ENCODE measurements at regions not wholly inside any gene's neighbourhood (a gene's known extent, or its start where the extent isn't known, plus 50 kb on each side); places are given as distances from the start of the nearest gene placed in this dataset.
"Not testable (repeated sequence)": the region's sequence is repeated elsewhere in the genome, so short reads cannot be mapped to it uniquely, and the experiment has no call there.

DNA sequence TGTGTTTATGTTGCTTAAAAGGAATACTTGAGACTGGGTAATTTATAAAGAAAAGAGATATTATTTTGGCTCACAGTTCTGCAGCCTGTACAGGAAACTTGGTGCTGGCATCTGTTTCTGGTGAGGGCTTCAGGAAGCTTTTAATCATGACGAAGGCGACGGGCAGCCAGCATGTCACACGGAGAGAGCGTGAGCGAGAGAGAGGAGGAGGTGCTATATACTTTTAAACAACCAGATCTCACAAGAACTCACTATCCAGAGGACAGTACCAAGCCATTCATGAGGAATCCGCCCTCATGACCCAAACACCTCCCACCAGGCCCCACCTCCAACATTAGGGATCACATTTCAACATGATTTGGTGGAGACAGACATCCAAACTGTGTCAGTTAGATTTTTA lies 163.4 kb upstream of the TSC22D1 start:
- DNase-seq = no peak

GRCh38 chr13:44739120-44739519 lies 163.0 kb upstream of the TSC22D1 start:
- DNase-seq = no peak

DNA sequence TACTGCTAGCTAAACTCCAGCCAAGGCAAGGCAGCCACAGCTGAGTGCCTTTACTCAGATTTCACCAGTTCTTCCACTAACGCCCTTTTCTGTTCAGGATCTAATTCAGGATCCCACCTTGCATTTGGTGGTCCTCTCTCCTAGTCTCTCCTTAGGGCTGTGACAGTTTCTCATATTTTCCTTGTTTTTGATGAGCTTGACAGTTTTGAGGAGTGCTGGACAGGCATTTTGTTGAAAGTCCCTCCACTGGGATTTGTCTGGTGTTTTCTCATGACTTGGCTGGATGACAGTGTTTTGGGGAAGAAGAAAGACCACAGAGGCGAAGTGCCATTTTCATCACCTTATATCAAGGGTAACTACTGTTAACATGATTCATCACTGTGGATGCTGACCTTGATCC lies 162.3 kb upstream of the TSC22D1 start:
- no peak for DNase-seq

GRCh38 chr13:44735806-44736205 lies 159.7 kb upstream of the TSC22D1 start:
- DNase-seq = no peak

DNA sequence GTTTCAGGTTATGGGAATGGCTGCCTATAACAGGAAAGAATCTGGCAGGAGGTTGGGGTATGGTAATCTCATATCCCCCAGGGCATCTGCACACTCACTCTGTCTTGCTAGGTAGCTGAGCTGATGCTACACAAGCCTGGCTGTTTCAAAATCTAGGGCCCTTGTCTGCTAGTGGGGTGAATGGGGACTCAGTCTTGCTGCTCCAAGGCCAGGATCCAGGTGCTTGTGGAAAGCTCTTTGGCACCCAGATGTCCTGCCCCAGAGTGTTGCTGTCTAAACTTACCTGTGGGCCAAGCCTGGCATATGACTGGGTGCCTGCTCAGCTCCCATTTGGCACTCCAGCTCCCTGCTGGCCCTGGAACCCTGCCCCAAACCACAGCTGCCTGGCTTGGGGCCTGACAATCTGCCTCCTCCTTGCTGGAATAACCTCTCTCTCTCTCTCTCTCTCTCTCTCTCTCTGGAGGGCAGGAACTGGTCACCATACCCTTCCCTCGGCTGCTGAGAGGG lies 158.1 kb upstream of the TSC22D1 start:
- DNase-seq = no peak

GRCh38 chr13:44732503-44733098 lies 156.5 kb upstream of the TSC22D1 start:
- no peak for DNase-seq

DNA sequence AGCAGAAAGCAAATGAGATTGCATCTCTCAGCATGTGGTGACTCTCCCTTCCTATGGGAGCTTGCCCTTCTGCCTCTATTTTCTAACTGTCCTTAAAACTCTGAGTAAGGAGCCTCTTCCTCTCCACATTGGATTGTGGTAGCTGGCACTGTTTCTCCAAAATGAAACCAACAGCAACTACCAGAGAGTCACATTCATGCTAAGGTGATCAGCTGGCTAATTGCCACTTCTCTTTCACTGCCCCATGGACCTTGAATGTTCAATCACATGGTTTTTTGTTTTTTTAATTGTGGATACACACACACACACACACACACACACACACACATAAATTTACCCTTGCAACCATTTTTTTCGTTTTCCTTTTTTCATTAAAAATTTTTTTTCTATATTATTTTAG lies 154.7 kb upstream of the TSC22D1 start:
- DNase-seq = no peak

- no peak for DNase-seq
These were observed 154.0 kb upstream of the TSC22D1 start for GRCh38 chr13:44730099-44730498.

DNA sequence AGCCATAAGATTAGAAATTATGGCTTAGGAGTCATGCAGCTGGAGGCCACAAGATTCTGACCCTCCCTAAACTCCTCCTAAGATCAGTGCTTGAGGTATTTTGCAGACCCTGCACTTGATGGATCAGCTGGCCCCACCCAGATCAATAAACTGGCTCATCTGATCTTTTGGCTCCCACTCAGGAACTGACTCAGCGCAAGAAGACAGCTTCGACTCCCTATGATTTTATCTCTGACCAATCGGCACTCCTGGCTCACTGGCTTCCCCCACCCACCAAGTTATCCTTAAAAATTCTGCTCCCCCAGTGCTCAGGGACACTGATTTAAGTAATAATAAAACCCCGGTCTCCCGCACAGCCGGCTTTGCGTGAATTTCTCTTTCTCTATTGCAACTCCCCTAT lies 151.5 kb upstream of the TSC22D1 start:
- DNase-seq = not testable (repeated sequence)

DNA sequence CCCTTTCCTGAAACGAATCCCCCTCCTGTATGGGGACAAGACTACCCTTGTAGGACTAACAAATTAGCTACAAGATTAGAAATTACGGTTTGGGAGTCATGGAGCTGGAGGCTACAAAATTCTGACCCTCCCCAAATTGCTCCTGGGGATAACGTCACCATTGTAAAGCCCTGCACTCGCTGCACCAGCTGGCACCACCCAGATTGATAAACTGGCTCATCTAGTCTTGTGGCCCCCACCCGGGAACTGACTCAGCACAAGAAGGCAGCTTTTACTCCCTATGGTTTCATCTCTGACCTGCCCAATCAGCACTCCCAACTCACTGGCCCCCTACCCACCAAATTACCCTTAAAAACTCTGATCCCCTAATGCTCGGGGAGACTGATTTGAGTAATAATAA lies 150.6 kb upstream of the TSC22D1 start:
- no peak for DNase-seq

DNA sequence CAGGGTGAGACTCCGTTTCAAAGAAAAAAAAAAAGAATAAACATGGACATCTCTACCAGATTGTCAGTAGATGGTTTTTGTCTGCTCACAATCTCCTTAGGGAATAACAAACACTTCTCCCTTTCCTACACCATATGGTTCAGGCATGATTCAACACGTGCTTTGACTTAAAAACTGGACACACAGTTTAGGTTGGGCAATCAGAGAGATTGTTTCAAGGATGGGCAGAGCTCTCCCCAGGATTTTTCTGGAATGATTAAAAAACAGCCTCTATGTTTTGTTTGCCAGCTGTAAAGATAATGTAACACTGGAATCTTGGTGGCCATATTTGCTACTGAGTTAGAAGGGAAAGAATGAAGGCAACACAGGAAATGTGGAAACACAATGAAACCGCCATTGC lies 150.1 kb upstream of the TSC22D1 start:
- no peak for DNase-seq

DNA sequence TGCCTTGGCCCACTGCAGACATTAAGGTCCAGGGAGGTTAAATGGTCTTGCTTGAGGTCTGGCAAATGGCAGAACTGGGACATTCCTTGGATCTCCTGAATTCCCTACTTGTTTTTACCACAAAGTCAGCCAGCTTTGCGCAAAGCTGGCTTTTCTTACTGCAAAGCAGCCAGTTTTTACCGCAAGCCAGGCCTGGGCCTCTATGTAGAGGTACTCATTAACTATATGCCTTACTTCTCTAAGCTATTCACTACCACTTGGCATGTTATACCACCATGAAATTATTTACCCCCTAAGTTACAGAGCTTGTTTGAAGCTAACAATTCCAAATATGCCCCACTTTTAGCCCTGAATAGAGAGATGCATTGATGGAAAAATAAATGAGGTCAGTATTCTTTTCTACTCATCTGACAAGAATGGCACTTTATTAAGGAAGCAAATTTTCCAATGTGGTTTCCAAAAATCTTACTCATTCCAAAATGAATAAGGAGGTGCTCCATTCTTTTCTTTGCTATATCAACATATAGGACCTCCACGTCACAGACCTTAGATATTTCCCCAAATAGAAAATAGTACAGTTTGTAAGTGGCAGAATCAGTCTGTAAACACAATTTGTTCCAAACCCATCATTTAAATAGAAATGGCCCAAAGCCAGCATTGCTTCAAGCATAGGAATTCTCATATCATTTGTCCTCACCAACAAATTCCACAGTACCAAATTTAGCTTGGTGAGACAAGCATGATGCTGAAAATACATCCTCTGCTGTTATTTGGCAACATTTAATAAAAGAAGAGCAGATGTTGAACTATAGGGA lies 143.9 kb upstream of the TSC22D1 start:
- DNase-seq = no peak

DNA sequence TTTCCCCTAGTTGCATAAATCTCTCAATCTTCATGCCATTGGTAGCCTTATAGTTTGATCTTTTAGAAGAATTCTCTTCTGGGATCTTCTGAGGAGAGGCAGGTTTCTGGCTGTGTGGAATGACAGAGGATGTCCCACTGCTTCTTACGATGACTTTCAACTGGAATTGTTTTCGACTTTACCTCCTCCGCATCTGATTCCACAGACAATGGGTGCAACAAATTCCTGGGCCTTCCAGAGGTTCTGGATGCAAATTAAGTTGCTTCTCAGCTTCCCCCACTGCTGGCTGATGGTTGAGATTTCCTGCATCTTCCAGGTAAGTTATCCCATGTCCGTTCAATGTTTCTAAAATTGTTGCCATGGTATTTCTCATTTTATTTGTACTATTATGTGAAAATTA lies 142.3 kb upstream of the TSC22D1 start:
- DNase-seq = no peak

- DNase-seq = no peak
These were observed 139.4 kb upstream of the TSC22D1 start for GRCh38 chr13:44715287-44716230.

DNA sequence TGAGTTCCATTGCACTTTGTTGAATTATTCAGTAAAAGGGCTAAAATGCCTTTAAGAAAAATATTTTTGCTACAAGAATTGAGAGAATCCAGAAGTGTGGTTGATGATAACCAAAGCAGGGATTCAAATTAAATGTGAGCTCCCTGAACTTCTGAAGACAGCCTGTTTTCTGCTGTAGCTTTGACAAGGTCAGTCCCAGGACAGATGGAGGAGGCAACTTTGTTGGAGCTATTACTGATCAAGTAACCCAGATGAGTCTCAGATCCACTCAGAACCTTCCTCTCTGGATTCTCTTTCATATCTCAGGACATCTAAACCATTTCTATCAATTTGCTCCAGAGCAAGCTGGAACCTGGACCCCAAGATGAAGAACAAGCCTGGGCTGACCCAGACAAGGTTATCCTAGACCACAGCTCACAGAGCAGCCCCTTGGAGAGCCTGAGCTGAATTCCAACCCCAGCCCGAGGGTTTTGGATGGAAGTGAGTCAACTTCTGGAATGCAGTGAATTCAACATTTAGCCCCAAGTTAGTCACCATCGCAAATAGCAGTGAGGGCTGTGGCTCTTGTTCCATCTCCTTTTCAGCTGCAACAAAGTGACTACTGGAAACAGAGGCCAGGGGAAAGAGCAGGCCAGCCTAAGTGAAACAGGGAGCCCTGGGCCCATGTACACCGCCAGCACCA lies 137.8 kb upstream of the TSC22D1 start:
- DNase-seq = no peak

- DNase-seq = no peak
These were observed 135.6 kb upstream of the TSC22D1 start for GRCh38 chr13:44711706-44712105.

GRCh38 chr13:44710576-44710975 lies 134.4 kb upstream of the TSC22D1 start:
- DNase-seq = no peak

DNA sequence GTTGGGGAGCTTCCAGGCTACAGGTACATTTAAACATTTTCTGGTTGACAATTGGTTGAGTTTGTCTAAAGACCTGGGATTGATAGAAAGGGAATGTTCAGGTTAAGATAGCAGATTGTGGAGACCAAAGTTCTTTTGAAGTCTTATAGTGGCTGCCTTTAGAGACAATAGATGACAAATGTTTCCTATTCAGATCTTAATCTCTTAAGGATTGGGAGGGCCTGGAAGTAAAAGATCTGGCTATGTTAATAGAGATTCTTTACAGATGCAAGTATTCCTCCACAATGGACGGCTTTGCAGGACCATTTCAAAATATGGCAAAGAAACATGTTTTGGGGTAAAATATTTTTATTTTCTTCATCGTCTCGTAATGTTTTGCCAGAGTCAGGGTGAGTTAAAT lies 128.7 kb upstream of the TSC22D1 start:
- DNase-seq = not testable (repeated sequence)

GRCh38 chr13:44703371-44703770 lies 127.2 kb upstream of the TSC22D1 start:
- DNase-seq = no peak

DNA sequence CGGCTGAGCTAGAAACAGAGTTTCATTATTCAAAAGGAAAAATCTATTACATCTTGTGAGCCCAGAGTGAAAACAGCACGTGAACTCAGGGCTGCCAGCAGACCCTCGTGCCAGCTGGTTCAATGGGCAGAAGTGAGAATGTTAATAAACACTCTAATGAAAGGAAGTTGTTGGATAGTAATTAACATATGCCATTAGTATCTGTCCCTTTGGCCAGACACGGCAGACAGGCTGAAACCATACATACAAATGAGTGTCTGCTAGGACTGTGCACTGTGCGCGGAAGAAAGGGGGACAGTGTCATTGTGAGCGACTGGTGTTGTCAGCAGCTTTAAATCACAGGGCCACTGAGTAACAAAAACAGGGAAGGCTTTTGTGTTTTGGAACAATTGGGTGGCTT lies 121.9 kb upstream of the TSC22D1 start:
- no peak for DNase-seq

DNA sequence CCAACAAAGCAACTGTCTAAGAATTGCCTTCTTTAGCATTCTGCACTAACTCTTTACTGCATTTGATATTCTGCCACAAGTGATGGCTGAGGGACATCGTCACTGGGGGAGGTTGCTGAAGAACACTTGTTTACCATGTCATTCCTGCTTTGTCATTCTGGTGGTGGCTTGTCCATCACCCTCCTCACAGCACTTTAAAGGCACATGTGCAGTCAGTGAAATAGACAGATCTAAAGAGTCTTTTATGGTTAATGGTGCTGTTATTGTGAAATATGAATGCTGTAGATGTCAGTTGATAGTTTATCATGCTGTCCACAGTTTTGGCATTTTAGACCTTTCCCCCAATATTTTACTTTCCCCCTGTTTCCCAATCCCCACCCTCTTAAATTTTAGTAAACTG lies 120.9 kb upstream of the TSC22D1 start:
- no peak for DNase-seq

DNA sequence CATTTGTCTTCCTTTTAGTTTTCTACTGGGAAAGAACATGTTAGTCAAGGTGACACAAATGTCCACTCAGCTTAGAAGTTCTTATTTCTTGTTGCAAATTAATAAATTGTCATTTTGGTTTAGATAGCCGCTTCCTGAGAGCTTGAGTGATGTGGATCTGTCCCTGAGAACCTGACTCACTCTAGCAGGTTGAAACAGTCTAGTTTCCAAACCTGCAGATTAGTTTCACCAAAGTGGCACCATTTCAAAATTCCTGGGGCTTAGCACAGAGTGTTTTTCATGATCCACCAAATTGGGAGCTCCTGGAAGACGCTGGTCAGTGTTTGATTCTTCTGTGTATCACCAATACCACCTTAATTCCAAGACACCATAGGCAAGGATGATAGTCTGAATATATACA lies 119.4 kb upstream of the TSC22D1 start:
- DNase-seq = no peak

DNA sequence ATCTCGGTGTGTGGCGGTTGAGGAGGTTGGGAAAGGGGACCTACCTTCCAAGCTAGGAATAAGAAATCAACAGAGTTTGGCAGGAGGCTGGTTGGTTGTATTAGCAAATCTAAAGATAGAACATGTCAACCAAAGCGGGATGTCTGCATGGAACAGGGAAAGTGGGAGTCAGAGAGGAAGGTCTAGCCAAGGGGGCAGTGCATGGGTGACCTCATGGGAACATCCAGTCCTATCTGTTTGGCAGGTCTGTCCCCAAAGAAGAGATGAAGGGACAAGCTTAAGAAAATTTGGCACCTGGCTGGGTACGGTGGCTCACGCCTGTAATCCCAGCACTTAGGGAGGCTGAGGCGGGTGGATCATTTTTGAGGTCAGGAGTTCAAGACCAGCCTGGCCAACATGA lies 118.7 kb upstream of the TSC22D1 start:
- no peak for DNase-seq

Data from bone marrow (tissue), 2 donors.